T-helper 9 cell (primary cell): ENCODE measurements at regions not wholly inside any gene's neighbourhood (a gene's known extent, or its start where the extent isn't known, plus 50 kb on each side); places are given as distances from the start of the nearest gene placed in this dataset.
"Not testable (repeated sequence)": the region's sequence is repeated elsewhere in the genome, so short reads cannot be mapped to it uniquely, and the experiment has no call there.

Source experiments
- DNase-seq: peaks from one replicate; pipeline ENCODE4 v3.0.0-alpha.2; 2020

DNA sequence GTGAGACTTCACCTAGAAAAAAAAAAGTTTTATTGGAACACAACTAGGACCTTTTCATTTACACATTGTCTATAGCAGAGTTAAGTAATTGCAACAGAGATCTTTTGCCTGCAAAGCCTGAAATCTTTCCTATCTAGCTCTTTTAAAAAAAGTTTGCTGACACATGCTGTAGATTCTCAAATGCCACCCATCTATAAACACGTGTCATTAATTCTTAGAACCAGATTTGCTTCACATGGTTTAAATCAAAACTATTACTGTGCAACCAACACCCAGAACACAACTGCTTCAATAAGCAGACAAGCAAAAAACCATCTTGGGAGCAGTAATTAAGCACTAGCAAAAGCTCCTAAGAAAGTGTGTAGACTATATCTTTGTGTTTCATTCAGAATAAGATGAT is 55.0 kb downstream of the OXSM start:
- no peak for DNase-seq

GRCh38 chr3:25846282-25846681 is 56.4 kb downstream of the OXSM start:
- DNase-seq, result no peak

DNA sequence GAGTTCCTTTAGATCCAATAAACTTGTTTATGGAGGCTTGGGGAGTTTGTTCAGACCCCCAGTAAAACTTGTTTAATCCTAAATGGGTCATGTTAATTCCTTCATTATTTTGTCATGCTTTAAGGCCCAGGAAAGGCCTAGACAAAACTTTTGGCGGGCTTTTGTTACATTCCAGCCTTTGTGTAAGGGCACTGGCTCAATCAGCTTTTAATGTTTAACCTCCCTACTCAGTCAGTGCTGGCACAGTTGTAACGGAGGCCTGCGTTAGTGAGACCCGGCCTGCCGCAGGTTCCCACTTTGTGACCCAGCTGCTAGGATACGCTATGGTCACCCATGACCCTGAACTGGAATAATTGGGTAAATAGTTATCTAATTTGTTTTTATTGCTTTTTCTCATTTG is 59.2 kb downstream of the OXSM start:
- DNase-seq, result no peak

DNA sequence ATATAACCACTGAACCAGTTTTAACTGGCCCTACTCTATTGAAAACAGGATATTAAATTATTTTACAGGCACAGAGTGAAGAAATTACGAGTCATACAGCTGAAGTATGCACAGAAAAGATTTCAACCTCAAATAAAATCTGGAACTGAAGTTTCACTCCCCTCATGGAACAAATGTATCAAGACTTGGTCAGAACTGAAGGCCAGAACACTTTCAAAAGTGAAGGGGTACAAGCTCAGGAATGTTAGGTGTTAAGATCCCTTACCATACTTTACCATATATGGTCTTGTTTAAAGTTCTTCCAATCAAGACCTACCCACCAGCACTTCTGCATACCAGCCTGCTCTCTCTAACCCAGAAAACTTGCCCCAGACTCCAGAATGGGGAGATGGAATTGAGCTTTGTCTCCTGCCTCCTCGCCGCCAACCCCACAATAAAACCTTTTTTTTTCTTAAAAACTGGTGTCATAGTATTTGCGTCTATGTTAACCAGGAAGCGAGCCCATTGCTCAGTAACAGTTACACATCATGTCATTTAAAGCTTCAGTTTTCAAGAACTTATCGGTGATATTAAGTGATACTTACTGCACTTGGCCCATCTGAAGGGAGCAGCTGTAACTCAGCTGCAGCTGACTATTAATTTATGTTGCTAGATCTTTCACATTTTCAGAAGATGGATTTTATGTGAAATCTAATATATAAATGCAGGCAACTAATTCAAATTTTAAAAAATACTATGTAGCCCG is 59.9 kb downstream of the OXSM start:
- DNase-seq, result no peak

DNA sequence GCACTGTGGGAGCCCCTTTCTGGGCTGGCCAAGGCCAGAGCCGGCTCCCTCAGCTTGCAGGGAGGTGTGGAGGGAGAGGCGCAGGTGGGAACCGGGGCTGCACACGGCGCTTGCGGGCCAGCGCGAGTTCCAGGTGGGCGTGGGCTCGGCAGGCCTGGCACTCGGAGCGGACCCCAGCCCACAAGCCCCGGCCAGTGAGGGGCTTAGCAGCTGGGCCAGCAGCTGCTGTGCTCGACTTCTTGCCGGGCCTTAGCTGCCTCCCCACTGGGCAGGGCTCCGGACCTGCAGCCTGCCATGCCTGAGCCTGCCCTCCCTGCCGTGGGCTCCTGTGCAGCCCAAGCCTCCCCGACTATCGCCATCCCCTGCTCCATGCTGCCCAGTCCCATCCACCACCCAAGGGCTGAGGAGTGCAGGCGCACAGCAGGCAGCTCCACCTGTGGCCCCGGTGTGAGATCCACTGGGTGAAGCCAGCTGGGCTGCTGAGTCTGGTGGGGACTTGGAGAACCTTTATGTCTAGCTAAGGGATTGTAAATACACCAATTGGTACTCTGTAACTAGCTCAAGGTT is 61.9 kb downstream of the OXSM start:
- not testable (repeated sequence) for DNase-seq

- DNase-seq, result no peak
These were observed 64.3 kb downstream of the OXSM start for GRCh38 chr3:25854214-25854613.

GRCh38 chr3:25854635-25855034 is 64.7 kb downstream of the OXSM start:
- DNase-seq, result no peak

GRCh38 chr3:25855266-25855784 is 65.4 kb downstream of the OXSM start:
- DNase-seq, result no peak

- no peak for DNase-seq
These were observed 67.1 kb downstream of the OXSM start for GRCh38 chr3:25856902-25857518.

GRCh38 chr3:25861566-25861965 is 71.7 kb downstream of the OXSM start:
- DNase-seq, result no peak

DNA sequence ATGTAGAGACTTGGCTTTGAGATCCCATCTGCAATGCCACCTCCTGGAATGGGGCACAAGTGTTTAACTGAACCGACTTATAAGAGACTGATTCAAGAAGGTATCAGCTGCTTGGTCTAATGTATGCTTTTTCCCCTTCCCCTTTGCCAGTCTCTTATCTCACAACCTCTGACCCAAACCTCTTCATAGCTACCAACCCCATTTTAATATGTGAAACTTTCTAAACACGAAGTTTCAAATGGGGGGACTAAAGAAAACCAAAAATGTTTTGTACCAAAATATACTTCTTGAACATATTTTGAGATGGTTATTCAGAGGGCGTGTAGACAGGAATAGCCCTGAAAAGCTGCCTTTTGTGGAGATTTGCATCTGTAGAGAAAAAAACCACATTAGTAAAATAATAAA is 73.1 kb downstream of the OXSM start:
- no peak for DNase-seq

GRCh38 chr3:25863416-25863959 is 73.6 kb downstream of the OXSM start:
- DNase-seq, result no peak

DNA sequence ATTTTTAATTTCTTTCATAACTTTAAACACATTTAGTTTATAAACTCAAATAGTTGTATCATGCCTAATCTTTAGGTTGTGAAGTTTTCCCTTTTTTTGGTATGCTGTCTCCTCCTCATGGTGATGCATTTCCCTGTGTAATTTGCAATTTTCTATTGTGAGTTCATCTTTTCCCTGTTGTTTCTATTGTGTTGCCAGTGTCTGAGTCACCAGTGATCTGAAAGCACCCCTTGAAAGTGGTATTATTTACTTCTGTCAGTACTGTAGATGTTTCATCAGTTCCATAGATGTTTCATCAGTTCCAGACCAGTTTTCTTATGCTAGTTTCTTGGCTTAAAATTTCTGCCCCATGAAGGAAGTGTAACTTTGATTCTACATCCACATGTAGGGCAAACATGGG is 80.6 kb downstream of the OXSM start:
- DNase-seq, result no peak

GRCh38 chr3:25872200-25872877 is 82.4 kb downstream of the OXSM start:
- DNase-seq, result no peak

DNA sequence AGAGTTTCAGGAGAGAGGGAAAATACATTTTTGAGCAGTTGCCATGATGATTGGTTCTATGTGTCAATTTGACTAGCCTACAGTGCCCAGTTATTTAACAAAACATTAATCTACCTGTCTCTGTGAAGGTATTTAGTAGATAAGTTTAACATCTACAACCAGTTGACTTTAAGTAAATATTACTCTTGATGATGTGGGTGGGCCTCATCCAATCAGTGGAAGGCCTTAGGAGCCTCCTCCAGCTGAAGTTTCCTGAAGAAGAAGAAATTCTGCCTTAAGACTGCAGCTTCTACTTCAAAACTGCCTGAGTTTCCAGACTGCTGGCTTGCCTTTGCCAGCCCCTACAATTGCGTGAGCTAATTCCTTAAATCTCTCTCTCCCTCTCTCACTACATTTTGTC is 93.6 kb downstream of the OXSM start:
- no peak for DNase-seq

DNA sequence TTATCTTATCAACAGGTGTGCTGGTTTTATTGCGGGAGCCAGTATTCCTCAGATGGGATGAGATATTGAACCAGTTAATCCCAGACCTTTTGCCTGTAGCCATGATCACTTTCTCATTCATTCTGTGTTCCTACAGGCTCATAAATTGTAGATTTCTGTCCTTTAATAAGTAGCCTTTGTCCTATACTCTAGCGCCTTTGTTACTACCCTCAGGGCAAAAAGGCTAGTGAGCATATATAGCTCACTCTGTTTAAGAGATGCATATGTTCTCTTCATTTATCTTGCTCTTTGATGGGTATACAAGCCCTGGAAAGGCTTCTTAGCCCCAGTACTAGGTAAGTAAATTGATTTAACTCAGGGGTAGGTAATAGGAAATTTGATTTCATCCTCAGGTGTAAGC is 95.1 kb downstream of the OXSM start:
- no peak for DNase-seq

DNA sequence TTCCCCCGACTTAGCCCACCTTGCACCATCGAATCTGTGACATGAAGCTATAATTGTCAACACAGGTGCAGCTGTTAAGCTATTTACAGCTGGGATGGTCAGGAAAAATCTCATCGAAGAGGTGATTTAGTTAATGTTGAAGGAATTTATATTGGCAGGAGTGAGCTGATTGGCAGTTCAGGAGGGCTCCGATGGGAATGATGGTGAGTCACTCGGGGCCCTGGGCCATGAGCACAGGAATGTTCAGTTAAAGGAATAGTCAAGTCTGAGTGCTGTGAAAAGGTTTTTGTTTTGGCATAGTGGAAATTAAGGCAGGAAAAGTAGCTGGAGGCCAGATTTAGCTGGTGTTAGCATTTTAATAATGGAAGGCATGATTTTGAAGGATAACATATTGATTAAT is 95.7 kb downstream of the OXSM start:
- DNase-seq, result no peak

GRCh38 chr3:25887907-25888306 is 98.0 kb downstream of the OXSM start:
- no peak for DNase-seq

DNA sequence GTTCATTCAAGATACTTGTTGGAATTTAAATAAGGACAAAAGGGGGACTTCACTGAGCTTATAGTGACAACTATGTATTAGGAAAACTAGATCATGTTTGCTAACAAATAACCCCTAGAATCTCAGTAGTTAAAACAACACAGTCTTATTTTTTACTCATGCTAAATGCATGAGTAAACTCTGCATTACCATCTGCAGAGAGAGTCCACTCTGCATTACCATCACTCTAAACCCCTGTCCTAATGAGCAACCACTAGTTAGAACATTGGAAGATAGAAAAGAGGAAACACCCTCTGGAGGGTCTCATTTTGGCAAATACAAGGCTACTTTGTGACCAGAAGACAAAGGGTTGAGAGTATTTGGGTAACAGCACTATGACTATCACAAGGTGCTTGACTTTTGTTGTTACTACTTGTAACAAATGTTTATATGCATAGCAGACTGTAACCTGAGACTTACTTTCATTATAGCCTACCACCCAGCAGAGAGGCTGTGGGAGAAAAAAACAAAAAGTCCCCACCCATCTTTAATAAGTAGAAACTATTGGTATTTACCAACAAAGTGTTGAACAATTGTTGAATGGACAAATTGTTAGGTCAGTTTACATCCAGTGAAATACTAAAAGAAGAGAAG is 99.1 kb downstream of the OXSM start:
- DNase-seq, result no peak

- no peak for DNase-seq
These were observed 99.6 kb downstream of the OXSM start for GRCh38 chr3:25889525-25889917.

GRCh38 chr3:25894101-25894500 is 104.2 kb downstream of the OXSM start:
- DNase-seq, result no peak

GRCh38 chr3:25895031-25895430 is 105.1 kb downstream of the OXSM start:
- DNase-seq, result no peak

- DNase-seq, result no peak
These were observed 105.6 kb downstream of the OXSM start for GRCh38 chr3:25895443-25895842.
